T-cell (primary cell): ENCODE measurements at regions not wholly inside any gene's neighbourhood (a gene's known extent, or its start where the extent isn't known, plus 50 kb on each side); places are given as distances from the start of the nearest gene placed in this dataset.

ENCODE experiments used
- ATAC-seq, 4 experiments: fragments of 200-7000 bp in 3 of 4; fragments of 150-1000 bp in 1 of 4; cut with Tn5 transposase; replicated peaks in 1 of 4; 1 replicate in 3 of 4; 2 replicates in 1 of 4; pipeline ENCODE4 v1.10.0; 2021; ENCODE audit warnings: moderate library complexity in 3 of 4, mild to moderate bottlenecking in 2 of 4, moderate number of reproducible peaks in 1 of 4
- CTCF ChIA-PET, 2 donors: fragments of 300-600 bp; sonication (Branson Sonifier 250); formaldehyde crosslinking; loops; one replicate each; lab custom pipeline; 2022; ENCODE audit warnings: antibody characterized with exemption in 2 of 2; lab: Charles Lee
- POLR2A ChIA-PET, 2 donors: fragments of 300-600 bp; sonication (Branson Sonifier 250); formaldehyde crosslinking; loops; one replicate each; lab custom pipeline; 2022; ENCODE audit warnings: antibody characterized with exemption in 2 of 2; lab: Charles Lee
- DNase-seq, 35 experiments: peaks; one replicate each; pipeline versions ENCODE4 v3.0.0 to v3.0.0-alpha.2; 2013 to 2023
- H3K27ac ChIP-seq: one replicate; pipeline ENCODE4 v1.5.1; 2013; ENCODE audit warnings: low read length
- H3K27me3 ChIP-seq, 2 experiments: replicated peaks in 1 of 2; 1 replicate in 1 of 2; 2 replicates in 1 of 2; pipeline versions ENCODE4 v1.6.1 to v1.7.0; 2013; ENCODE audit warnings: low read length in 1 of 2, mixed read lengths in 1 of 2; ENCODE audit not compliant: control insufficient read depth in 2 of 2, insufficient read depth in 2 of 2; ENCODE audit errors: extremely low read depth in 1 of 2
- H3K36me3 ChIP-seq, 2 donors: 1 replicate in 1 of 2; 2 replicates in 1 of 2; pipeline versions ENCODE4 v1.6.1 to v1.7.0; 2013; ENCODE audit warnings: low read length in 1 of 2; ENCODE audit not compliant: control insufficient read depth in 2 of 2, insufficient read depth in 1 of 2; ENCODE audit errors: extremely low read depth in 1 of 2
- H3K4me1 ChIP-seq, 2 experiments: 1 replicate in 1 of 2; 2 replicates in 1 of 2; pipeline versions ENCODE4 v1.6.1 to v1.7.0; 2013; ENCODE audit warnings: low read length in 2 of 2, mixed read lengths in 1 of 2; ENCODE audit not compliant: insufficient read depth in 2 of 2, control insufficient read depth in 1 of 2; ENCODE audit errors: extremely low read depth in 1 of 2
- H3K4me3 ChIP-seq, 2 donors: 1 replicate in 1 of 2; 2 replicates in 1 of 2; pipeline versions ENCODE4 v1.5.1 to v1.7.0; 2013; ENCODE audit warnings: mild to moderate bottlenecking in 2 of 2, low read length in 1 of 2, moderate library complexity in 1 of 2; ENCODE audit not compliant: control insufficient read depth in 1 of 2; ENCODE audit errors: extremely low read depth in 1 of 2
- H3K9me3 ChIP-seq: 2 replicates; pipeline ENCODE4 v1.7.0; 2013
- H3K27ac Mint-ChIP-seq, 2 donors: one replicate each; pipeline ENCODE4 v1.8.0; 2020 to 2021; ENCODE audit warnings: mild to moderate bottlenecking in 2 of 2, mixed read lengths in 2 of 2
- H3K27me3 Mint-ChIP-seq, 2 donors: one replicate each; pipeline ENCODE4 v1.8.0; 2021 to 2022; ENCODE audit warnings: mixed read lengths in 2 of 2
- H3K36me3 Mint-ChIP-seq: one replicate; pipeline ENCODE4 v1.8.0; 2021; ENCODE audit warnings: mixed read lengths
- H3K4me1 Mint-ChIP-seq, 3 donors: one replicate each; pipeline ENCODE4 v1.8.0; 2020 to 2022; ENCODE audit warnings: mixed read lengths in 3 of 3, mild to moderate bottlenecking in 1 of 3
- H3K4me3 Mint-ChIP-seq, 3 donors: one replicate each; pipeline ENCODE4 v1.8.0; 2020 to 2022; ENCODE audit warnings: mild to moderate bottlenecking in 3 of 3, mixed read lengths in 3 of 3, moderate library complexity in 3 of 3
- H3K9me3 Mint-ChIP-seq, 3 donors: one replicate each; pipeline ENCODE4 v1.8.0; 2020 to 2022; ENCODE audit warnings: mixed read lengths in 3 of 3
- WGBS: methylation state at CpG from one replicate; pipeline ENCODE4 v1.1.5; 2013; ENCODE audit warnings: missing lambda C conversion rate; ENCODE audit not compliant: insufficient coverage; 5-methylcytosine and 5-hydroxymethylcytosine counted together

- Mint-ChIP-seq H3K9me3 (no peaks in the 10 kb centered on the region), H3K4me1 (no peaks in the 10 kb centered on the region), H3K27ac (no peak overlapping the region), H3K4me3 (no peak overlapping the region), H3K27me3 (peaks cover 4 to 19% of the 10 kb centered on the region in 2 donors), H3K36me3 (no peaks in the 10 kb centered on the region)
- ChIA-PET CTCF (no interaction called here), POLR2A (no interaction called here)
- Histone ChIP-seq H3K9me3 (no peaks in the 10 kb centered on the region), H3K4me3 (no peak overlapping the region), H3K27ac (no peak overlapping the region), H3K27me3 (no peaks in the 10 kb centered on the region), H3K4me1 (no peaks in the 10 kb centered on the region), H3K36me3 (no peaks in the 10 kb centered on the region)
- ATAC-seq, result no peak
- no peak for DNase-seq
- WGBS, result no CpG with 5 or more reads among the region's 3 CpGs
Measured at GRCh38 chr16:82396509-82396908, 226.5 kb upstream of the MPHOSPH6 start.

GRCh38 chr16:82395212-82395611 is 225.2 kb upstream of the MPHOSPH6 start:
- Histone ChIP-seq H3K4me3 (no peak overlapping the region), H3K27ac (no peak overlapping the region), H3K9me3 (no peaks in the 10 kb centered on the region), H3K27me3 (no peaks in the 10 kb centered on the region), H3K36me3 (no peaks in the 10 kb centered on the region), H3K4me1 (no peaks in the 10 kb centered on the region)
- H3K9me3 Mint-ChIP-seq, result no peaks in the 10 kb centered on the region
- ChIA-PET CTCF (no interaction called here), POLR2A (no interaction called here)
- DNase-seq (no peak), ATAC-seq (no peak)
- H3K27me3 Mint-ChIP-seq, result peaks cover 1 to 17% of the 10 kb centered on the region in 2 donors
- no peak overlapping the region for H3K4me3 Mint-ChIP-seq
- no peaks in the 10 kb centered on the region for H3K36me3 Mint-ChIP-seq
- H3K27ac Mint-ChIP-seq, result no peak overlapping the region
- H3K4me1 Mint-ChIP-seq, result no peaks in the 10 kb centered on the region

- Mint-ChIP-seq H3K36me3 (no peaks in the 10 kb centered on the region), H3K27ac (no peak overlapping the region), H3K9me3 (no peaks in the 10 kb centered on the region), H3K27me3 (peaks cover 1 to 11% of the 10 kb centered on the region in 2 donors), H3K4me3 (no peak overlapping the region), H3K4me1 (no peaks in the 10 kb centered on the region)
- ATAC-seq (no peak), DNase-seq (no peak)
- ChIA-PET CTCF (no interaction called here), POLR2A (no interaction called here)
- Histone ChIP-seq H3K9me3 (no peaks in the 10 kb centered on the region), H3K4me1 (no peaks in the 10 kb centered on the region), H3K4me3 (no peak overlapping the region), H3K27ac (no peak overlapping the region), H3K36me3 (no peaks in the 10 kb centered on the region), H3K27me3 (no peaks in the 10 kb centered on the region)
- 100% methylated on average over 1 of the region's 3 CpGs for WGBS
Measured at GRCh38 chr16:82391690-82392089, 221.7 kb upstream of the MPHOSPH6 start.

- ATAC-seq (no peak), DNase-seq (no peak)
- ChIA-PET CTCF (no interaction called here), POLR2A (interaction anchor here in 1 of 2 donors (0.6 kb wide), 1 partner anchor 66 kb away, joined by 7 read pairs; no protein-coding TSS in a partner anchor)
- Histone ChIP-seq H3K4me3 (no peak overlapping the region), H3K36me3 (no peaks in the 10 kb centered on the region), H3K4me1 (no peaks in the 10 kb centered on the region), H3K9me3 (no peaks in the 10 kb centered on the region), H3K27me3 (peaks cover 0 to 3% of the 10 kb centered on the region in 2 experiments), H3K27ac (no peak overlapping the region)
- Mint-ChIP-seq H3K36me3 (no peaks in the 10 kb centered on the region), H3K4me3 (no peak overlapping the region), H3K27ac (no peak overlapping the region), H3K27me3 (peaks cover 0 to 5% of the 10 kb centered on the region in 2 donors), H3K4me1 (no peaks in the 10 kb centered on the region), H3K9me3 (no peaks in the 10 kb centered on the region)
- WGBS, result 93% methylated on average over 6 of the region's 7 CpGs
Measured at GRCh38 chr16:82389956-82390650, 220.1 kb upstream of the MPHOSPH6 start.

- CTCF ChIA-PET, result no interaction called here
- ATAC-seq, result no peak
- no peaks in the 10 kb centered on the region for H3K36me3 Mint-ChIP-seq
Measured at GRCh38 chr16:82386761-82387160, 216.7 kb upstream of the MPHOSPH6 start.

GRCh38 chr16:82384949-82385348 is 214.9 kb upstream of the MPHOSPH6 start:
- ATAC-seq (no peak), DNase-seq (no peak)
- H3K4me1 ChIP-seq, result no peaks in the 10 kb centered on the region
- H3K4me3 ChIP-seq, result no peak overlapping the region
- Mint-ChIP-seq H3K4me1 (no peaks in the 10 kb centered on the region), H3K9me3 (peaks cover 2 to 4% (median 3%) of the 10 kb centered on the region in 3 donors), H3K27me3 (peaks cover 0 to 2% of the 10 kb centered on the region in 2 donors), H3K36me3 (no peaks in the 10 kb centered on the region), H3K27ac (no peak overlapping the region), H3K4me3 (no peak overlapping the region)
- CTCF ChIA-PET, result no interaction called here
- 100% methylated on average over 1 of the region's 4 CpGs for WGBS
- POLR2A ChIA-PET, result no interaction called here
- H3K27me3 ChIP-seq, result peaks cover 0 to 3% of the 10 kb centered on the region in 2 experiments
- H3K9me3 ChIP-seq, result no peaks in the 10 kb centered on the region
- no peaks in the 10 kb centered on the region for H3K36me3 ChIP-seq
- no peak overlapping the region for H3K27ac ChIP-seq

More at GRCh38 chr16:82386761-82387160, 216.7 kb upstream of the MPHOSPH6 start:
- Mint-ChIP-seq H3K27me3 (no peaks in the 10 kb centered on the region), H3K4me3 (no peak overlapping the region), H3K27ac (no peak overlapping the region), H3K9me3 (no peaks in the 10 kb centered on the region), H3K4me1 (no peaks in the 10 kb centered on the region)
- no peak for DNase-seq
- H3K27ac ChIP-seq, result no peak overlapping the region
- no peak overlapping the region for H3K4me3 ChIP-seq
- no peaks in the 10 kb centered on the region for H3K36me3 ChIP-seq
- peaks cover 0 to 3% of the 10 kb centered on the region in 2 experiments for H3K27me3 ChIP-seq
- H3K9me3 ChIP-seq, result no peaks in the 10 kb centered on the region
- H3K4me1 ChIP-seq, result no peaks in the 10 kb centered on the region
- POLR2A ChIA-PET, result no interaction called here
- WGBS, result 71% methylated on average over 1 of the region's 1 CpG
